ACHN (cell line): ENCODE measurements at regions not wholly inside any gene's neighbourhood (a gene's known extent, or its start where the extent isn't known, plus 50 kb on each side); places are given as distances from the start of the nearest gene placed in this dataset.
"Not testable (repeated sequence)": the region's sequence is repeated elsewhere in the genome, so short reads cannot be mapped to it uniquely, and the experiment has no call there.

Experiments used
- DNase-seq: peaks from one replicate; pipeline ENCODE4 v3.0.0-alpha.2; 2015
- in situ Hi-C: cut with HindIII; loops from 2 replicates; pipeline ENCODE4 v1.10.0; 2017; ENCODE audit warnings: low sequenced_read_pairs, low pct_ligation_motif_present, low pct_unique_long_range_greater_than_20kb

- in situ Hi-C loops, result no loop called here
- DNase-seq, result no peak
Measured at GRCh38 chr7:112986256-112987031, 100.2 kb downstream of the GPR85 start.

GRCh38 chr7:112985377-112985987 is 101.1 kb downstream of the GPR85 start:
- peak; percentile 24 for DNase-seq
- in situ Hi-C loops, result no loop called here

GRCh38 chr7:112982441-112983063 is 104.1 kb downstream of the GPR85 start:
- in situ Hi-C loops, result no loop called here
- DNase-seq, result no peak

DNA sequence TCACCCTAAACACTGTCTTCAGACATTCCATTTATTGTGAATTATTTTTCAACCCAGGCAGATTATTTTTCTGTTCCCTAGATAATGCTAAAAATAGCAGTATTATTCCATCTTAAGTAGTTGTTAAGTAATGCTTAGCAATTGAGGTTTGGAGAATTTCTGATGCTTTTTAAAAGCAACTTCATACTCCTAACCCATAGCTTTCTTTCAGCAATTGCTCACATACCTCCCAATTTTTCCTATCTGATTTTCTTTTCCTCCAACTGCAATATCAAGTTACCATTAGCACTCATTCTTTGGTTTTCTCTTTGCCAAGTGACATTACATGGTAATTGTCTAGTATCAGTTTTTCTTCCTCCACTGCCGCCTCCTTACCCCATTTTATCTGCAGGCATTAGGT is 104.7 kb downstream of the GPR85 start:
- in situ Hi-C loops, result no loop called here
- DNase-seq, result no peak

- in situ Hi-C loops, DNase-seq: not testable (repeated sequence)
Measured at GRCh38 chr7:112979055-112979454, 107.6 kb downstream of the GPR85 start.

GRCh38 chr7:112977244-112977955 is 109.2 kb downstream of the GPR85 start:
- DNase-seq, in situ Hi-C loops: not testable (repeated sequence)

DNA sequence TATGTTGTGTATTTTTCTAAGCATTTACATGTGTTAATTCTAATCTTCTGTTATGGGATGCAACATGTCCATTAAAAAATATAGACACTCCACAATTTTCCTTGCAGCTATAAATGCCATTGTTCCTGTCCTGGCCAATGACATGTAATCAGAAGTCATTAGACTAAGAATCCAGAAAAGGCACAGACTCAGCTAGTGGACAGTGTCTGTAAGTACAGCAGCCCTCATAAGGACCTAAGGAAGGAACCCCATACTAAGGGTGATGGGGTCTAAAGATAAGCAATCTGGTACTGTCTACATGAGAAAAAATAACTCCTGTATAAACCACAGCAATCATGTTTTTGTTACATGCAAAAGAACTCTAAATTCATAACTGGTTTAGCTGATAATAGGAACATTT is 115.9 kb downstream of the GPR85 start:
- peak; percentile 17 for DNase-seq
- in situ Hi-C loops, result no loop called here

DNA sequence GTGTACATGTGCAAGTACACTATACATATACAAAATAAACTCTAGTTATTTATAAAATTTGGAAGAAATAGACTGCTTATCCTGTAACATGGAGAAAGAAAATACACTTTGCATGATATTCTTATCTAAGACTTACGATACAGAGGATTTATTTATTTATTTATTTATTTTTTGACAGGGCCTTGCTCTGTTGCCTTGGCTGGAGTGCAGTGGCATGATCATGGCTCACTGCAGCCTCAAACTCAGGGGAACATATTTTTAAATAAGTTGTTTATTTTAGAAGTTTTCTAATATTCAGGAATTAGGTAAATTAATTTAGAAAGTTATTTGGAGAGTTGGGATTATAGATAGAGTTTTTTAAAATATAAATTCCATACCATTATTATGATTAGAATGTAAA is 116.7 kb downstream of the GPR85 start:
- in situ Hi-C loops, result no loop called here
- DNase-seq, result no peak

GRCh38 chr7:112965506-112965905 is 121.1 kb downstream of the GPR85 start:
- DNase-seq, result no peak
- in situ Hi-C loops, result no loop called here

- in situ Hi-C loops, result no loop called here
Measured at GRCh38 chr7:112963634-112964033, 123.0 kb downstream of the GPR85 start.

GRCh38 chr7:112962815-112963214 is 123.8 kb downstream of the GPR85 start:
- DNase-seq, result no peak
- in situ Hi-C loops, result no loop called here

More at GRCh38 chr7:112963634-112964033, 123.0 kb downstream of the GPR85 start:
- DNase-seq, result no peak

DNA sequence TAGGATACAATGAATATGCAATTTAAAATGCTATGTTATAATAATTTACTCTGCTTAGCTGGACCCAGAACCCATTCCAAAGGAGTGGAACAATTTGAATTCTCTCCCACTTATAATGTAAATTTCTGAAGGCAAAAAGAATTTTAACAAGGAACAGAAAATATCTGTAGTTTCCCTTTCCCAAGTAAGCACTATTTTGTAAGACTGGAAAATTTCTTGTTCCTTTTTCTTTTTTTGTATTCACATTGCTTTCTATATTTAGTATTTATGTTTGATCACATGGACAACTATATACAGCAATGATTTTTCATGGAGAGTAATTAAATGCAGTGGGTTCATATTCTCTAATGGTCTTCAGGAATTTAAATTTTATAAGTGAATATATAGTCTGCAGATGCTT is 127.4 kb downstream of the GPR85 start:
- in situ Hi-C loops, result no loop called here
- DNase-seq, result no peak

- no peak for DNase-seq
- in situ Hi-C loops, result no loop called here
Measured at GRCh38 chr7:112958775-112959174, 127.9 kb downstream of the GPR85 start.

DNA sequence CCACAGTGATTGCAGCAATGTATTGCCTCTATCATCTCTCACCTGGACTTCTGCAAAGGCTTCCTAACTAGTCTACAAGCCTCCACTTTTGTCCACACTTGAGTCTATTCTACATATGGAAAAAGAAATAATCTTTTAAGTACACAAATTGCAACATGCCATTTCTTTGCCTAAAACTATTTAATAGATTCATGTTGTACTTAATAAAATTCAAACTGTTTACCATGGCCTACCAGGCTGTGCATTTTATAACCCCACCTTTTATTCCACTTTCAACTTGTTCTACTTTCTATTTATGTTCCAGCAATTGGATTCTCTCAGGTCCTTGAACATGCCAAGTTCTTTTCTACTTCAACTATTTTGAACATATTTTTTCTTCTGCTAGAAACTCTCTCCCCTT is 128.7 kb downstream of the GPR85 start:
- in situ Hi-C loops, result no loop called here
- no peak for DNase-seq

- DNase-seq, in situ Hi-C loops: not testable (repeated sequence)
Measured at GRCh38 chr7:112953031-112953430, 133.6 kb downstream of the GPR85 start.

GRCh38 chr7:112951070-112951469 is 135.6 kb downstream of the GPR85 start:
- in situ Hi-C loops, result no loop called here
- DNase-seq, result no peak

DNA sequence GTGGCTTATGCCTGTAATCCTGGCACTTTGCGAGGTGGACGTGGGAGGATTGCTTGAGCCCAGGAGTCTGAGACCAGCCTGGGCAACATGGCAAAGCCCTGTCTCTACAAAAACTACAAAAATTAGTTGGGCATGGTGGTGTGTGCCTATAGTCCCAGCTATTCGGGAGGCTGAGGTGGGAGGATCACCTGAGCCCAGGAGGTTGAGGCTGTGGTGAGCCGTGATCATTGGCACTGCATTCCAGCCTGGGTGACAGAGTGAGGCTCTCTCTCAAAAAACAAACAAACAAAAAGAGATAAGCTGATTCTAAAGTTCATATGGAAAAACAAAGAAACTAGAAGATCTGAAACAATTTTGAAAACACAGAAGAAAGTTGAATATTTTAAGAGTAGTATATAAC is 136.9 kb downstream of the GPR85 start:
- in situ Hi-C loops, DNase-seq: not testable (repeated sequence)

GRCh38 chr7:112946350-112946749 is 140.3 kb downstream of the GPR85 start:
- no peak for DNase-seq
- in situ Hi-C loops, result no loop called here

DNA sequence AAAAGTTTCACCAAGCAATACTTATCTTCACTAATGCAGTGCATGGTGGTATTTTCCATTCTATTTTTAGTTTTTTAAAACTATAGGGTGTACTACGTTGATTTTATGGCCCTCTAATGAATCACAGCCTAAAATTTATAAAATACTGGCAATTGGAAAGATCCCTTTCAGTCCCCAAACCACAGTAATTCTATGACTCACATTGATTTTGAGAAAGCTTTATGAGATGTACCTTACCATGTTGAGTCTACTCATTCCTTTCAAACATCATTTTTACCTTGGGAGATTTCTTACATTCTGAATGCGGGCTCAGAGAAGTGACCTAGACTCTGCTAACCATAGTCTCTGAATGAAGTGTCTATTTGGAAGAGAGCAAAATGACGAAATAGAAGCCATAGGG is 141.6 kb downstream of the GPR85 start:
- in situ Hi-C loops, result no loop called here
- DNase-seq, result no peak
